ENCODE measurements at regions not wholly inside any gene's neighbourhood (a gene's known extent, or its start where the extent isn't known, plus 50 kb on each side); places are given as distances from the start of the nearest gene placed in this dataset.
"Not testable (repeated sequence)": the region's sequence is repeated elsewhere in the genome, so short reads cannot be mapped to it uniquely, and the experiment has no call there.

DNA sequence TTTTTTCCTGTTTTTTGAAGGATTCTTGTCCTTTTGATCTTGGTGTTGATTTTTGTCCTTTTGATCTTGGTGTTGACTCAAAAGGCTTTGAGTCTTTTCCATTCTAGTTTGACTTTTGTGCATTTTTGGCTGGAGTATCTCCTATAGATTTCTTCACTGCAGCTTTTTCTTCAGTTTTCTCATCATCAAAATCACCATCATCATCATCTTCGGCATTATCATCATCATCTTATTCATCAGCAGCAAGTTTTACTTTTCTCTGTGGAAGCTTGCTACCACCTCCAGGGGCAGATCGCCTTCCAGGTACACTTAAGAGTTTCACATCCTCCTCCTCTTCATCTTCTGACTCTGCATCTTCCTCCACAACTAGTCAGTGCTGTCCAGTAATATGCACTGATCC lies 56.5 kb upstream of the MCHR2 start:
- no peaks in the 10 kb centered on the region for H3K9me3 ChIP-seq
- no peaks in the 10 kb centered on the region for H3K36me3 ChIP-seq (ENCODE audit: low read depth)
- TF ChIP-seq CTCF (IDR thresholded peaks at IDR 0.05): no peak
- H3K4me1 ChIP-seq (ENCODE audit: low read depth): no peaks in the 10 kb centered on the region
- H3K4me3 ChIP-seq: no peak overlapping the region
- intact Hi-C loops (cut with DNase I, micrococcal nuclease): no loop called here
- no peak for DNase-seq
- ATAC-seq: no peak

DNA sequence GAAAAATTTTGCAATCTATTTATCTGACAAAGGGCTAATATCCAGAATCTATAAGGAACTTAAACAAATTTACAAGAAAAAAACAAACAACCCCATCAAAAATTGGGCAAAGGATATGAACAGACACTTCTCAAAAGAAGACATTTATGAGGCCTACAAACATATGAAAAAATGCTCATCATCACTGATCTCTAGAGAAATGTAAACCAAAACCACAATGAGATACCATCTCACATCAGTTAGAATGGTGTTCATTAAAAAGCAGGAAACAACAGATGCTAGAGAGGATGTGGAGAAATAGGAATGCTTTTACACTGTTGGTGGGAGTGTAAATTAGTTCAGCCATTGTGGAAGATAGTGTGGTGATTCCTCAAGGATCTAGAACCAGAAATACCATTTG lies 49.9 kb upstream of the MCHR2 start:
- ATAC-seq; H3K4me1 ChIP-seq (ENCODE audit: low read depth); H3K9me3 ChIP-seq; DNase-seq; H3K4me3 ChIP-seq; intact Hi-C loops (cut with DNase I, micrococcal nuclease); H3K36me3 ChIP-seq (ENCODE audit: low read depth): not testable (repeated sequence)

Data from mucosa of descending colon (tissue), 3 donors.